Transverse colon (tissue), 4 donors: ENCODE measurements at regions not wholly inside any gene's neighbourhood (a gene's known extent, or its start where the extent isn't known, plus 50 kb on each side); places are given as distances from the start of the nearest gene placed in this dataset.

Source experiments
- DNase-seq: peaks from one replicate; pipeline ENCODE4 v3.0.0-alpha.2; 2019
- H3K27ac ChIP-seq, 4 donors: fragments of 200-600 bp; sonication (generic); 2 replicates each; pipeline ENCODE4 v1.5.1; 2016 to 2018; ENCODE audit warnings: inconsistent platforms in 4 of 4
- H3K27me3 ChIP-seq: fragments of 200-600 bp; sonication (generic); 2 replicates; pipeline ENCODE4 v1.5.1; 2017; ENCODE audit warnings: inconsistent platforms
- H3K36me3 ChIP-seq, 4 donors: fragments of 200-600 bp; sonication (generic); 2 replicates each; pipeline ENCODE4 v1.5.1; 2017 to 2019; ENCODE audit warnings: inconsistent platforms in 4 of 4
- H3K4me1 ChIP-seq, 4 donors: fragments of 200-600 bp; sonication (generic); 2 replicates each; pipeline ENCODE4 v1.5.1; 2017 to 2020; ENCODE audit warnings: inconsistent platforms in 4 of 4
- H3K4me3 ChIP-seq, 4 donors: fragments of 200-600 bp; sonication (generic); 1 replicate in 1 of 4; 2 replicates in 3 of 4; pipeline versions ENCODE4 v1.5.1 to v1.6.1; 2017 to 2019; ENCODE audit warnings: inconsistent platforms in 4 of 4
- H3K9me3 ChIP-seq, 2 donors: fragments of 200-600 bp; sonication (generic); 2 replicates each; pipeline ENCODE4 v1.5.1; 2017 to 2019; ENCODE audit warnings: inconsistent platforms in 2 of 2
- CTCF ChIP-seq, 5 experiments: fragments of 200-600 bp in 3 of 5; fragments of 450-650 bp in 2 of 5; sonication (generic) in 3 of 5; IDR thresholded peaks; 1 replicate in 2 of 5; 2 replicates in 3 of 5; pipeline ENCODE4 v1.5.1; 2016 to 2017; ENCODE audit warnings: antibody characterized with exemption in 5 of 5, inconsistent platforms in 3 of 5, mild to moderate bottlenecking in 2 of 5, moderate library complexity in 1 of 5
- EP300 ChIP-seq: sonication (generic); formaldehyde crosslinking; IDR thresholded peaks from one replicate; pipeline ENCODE4 v1.6.1; 2017; ENCODE audit warnings: antibody characterized with exemption, low read depth
- POLR2A ChIP-seq: fragments of 450-650 bp; IDR thresholded peaks from one replicate; pipeline ENCODE4 v1.6.1; 2016; ENCODE audit warnings: antibody characterized with exemption, mild to moderate bottlenecking, moderate library complexity
- POLR2AphosphoS5 ChIP-seq, 3 donors: sonication (generic); formaldehyde crosslinking; IDR thresholded peaks; one replicate each; pipeline ENCODE4 v1.6.1; 2016; ENCODE audit warnings: antibody characterized with exemption in 3 of 3
- WGBS, 2 donors: methylation state at CpG; one replicate each; pipeline ENCODE4 v1.1.5; 2018; ENCODE audit warnings: low coverage in 1 of 2; 5-methylcytosine and 5-hydroxymethylcytosine counted together
- in situ Hi-C, 4 donors: fragments of 200-750 bp; cut with MboI; loops; one replicate each; pipeline versions ENCODE4 v1.15.0 to v1.15.1; 2017; ENCODE audit warnings: low sequenced_read_pairs in 3 of 4, low pct_ligation_motif_present in 1 of 4, low pct_unique_long_range_greater_than_20kb in 1 of 4
- intact Hi-C: fragments of 100-400 bp; cut with DNase I; formaldehyde crosslinking; loops from one replicate; pipeline ENCODE4 v1.15.1; 2023; ENCODE audit warnings: low total_unique reads

- Histone ChIP-seq H3K27ac (no peak overlapping the region), H3K4me1 (no peaks in the 10 kb centered on the region), H3K4me3 (no peak overlapping the region), H3K9me3 (no peaks in the 10 kb centered on the region), H3K36me3 (no peaks in the 10 kb centered on the region), H3K27me3 (no peaks in the 10 kb centered on the region)
- no peak for DNase-seq
- 92 to 100% methylated on average over 1 to 5 of the region's 5 CpGs for WGBS, 2 donors
- intact Hi-C loops = no loop called here
- TF ChIP-seq EP300 (no peak), POLR2A (no peak), CTCF (IDR thresholded peaks at IDR 0.05) (no peak), POLR2AphosphoS5 (IDR thresholded peaks at IDR 0.05) (no peak)
- in situ Hi-C loops = loop anchor here (25.0 kb wide), 3 partner anchors 612 to 1037 kb away; no protein-coding TSS in a partner anchor
Observed at GRCh38 chr5:15023846-15024245, 152.3 kb upstream of the ANKH start.

GRCh38 chr5:15023266-15023665, 151.7 kb upstream of the ANKH start:
- DNase-seq = no peak
- Histone ChIP-seq H3K4me1 (no peaks in the 10 kb centered on the region), H3K4me3 (no peak overlapping the region), H3K36me3 (no peaks in the 10 kb centered on the region), H3K27me3 (no peaks in the 10 kb centered on the region), H3K27ac (no peak overlapping the region), H3K9me3 (no peaks in the 10 kb centered on the region)
- intact Hi-C loops (no loop called here), in situ Hi-C loops (loop anchor here (25.0 kb wide), 3 partner anchors 611 to 1036 kb away; no protein-coding TSS in a partner anchor)
- TF ChIP-seq POLR2A (no peak), CTCF (IDR thresholded peaks at IDR 0.05) (no peak), EP300 (no peak), POLR2AphosphoS5 (IDR thresholded peaks at IDR 0.05) (no peak)
- 80 to 100% methylated on average over 1 of the region's 1 CpG for WGBS, 2 donors

- intact Hi-C loops = no loop called here
- no peak overlapping the region for H3K27ac ChIP-seq
Observed at GRCh38 chr5:15021266-15022046, 149.9 kb upstream of the ANKH start.

GRCh38 chr5:15020736-15021135, 149.2 kb upstream of the ANKH start:
- no peaks in the 10 kb centered on the region for H3K27me3 ChIP-seq
- no peak overlapping the region for H3K4me3 ChIP-seq
- H3K9me3 ChIP-seq = no peaks in the 10 kb centered on the region
- H3K27ac ChIP-seq = no peak overlapping the region
- H3K4me1 ChIP-seq = no peaks in the 10 kb centered on the region
- intact Hi-C loops (no loop called here), in situ Hi-C loops (loop anchor here (25.0 kb wide), 3 partner anchors 608 to 1033 kb away; no protein-coding TSS in a partner anchor)
- WGBS, 2 donors = 83 to 90% methylated on average over 2 to 3 of the region's 3 CpGs
- no peak for DNase-seq
- TF ChIP-seq POLR2A = no peak
- no peak for TF ChIP-seq EP300
- no peak for TF ChIP-seq CTCF (IDR thresholded peaks at IDR 0.05)
- TF ChIP-seq POLR2AphosphoS5 (IDR thresholded peaks at IDR 0.05) = no peak
- no peaks in the 10 kb centered on the region for H3K36me3 ChIP-seq

More at GRCh38 chr5:15021266-15022046, 149.9 kb upstream of the ANKH start:
- Histone ChIP-seq H3K27me3 (no peaks in the 10 kb centered on the region), H3K4me3 (no peak overlapping the region), H3K36me3 (no peaks in the 10 kb centered on the region), H3K4me1 (no peaks in the 10 kb centered on the region), H3K9me3 (no peaks in the 10 kb centered on the region)
- in situ Hi-C loops = loop anchor here (25.0 kb wide), 3 partner anchors 609 to 1034 kb away; no protein-coding TSS in a partner anchor
- WGBS, 2 donors = 74 to 76% methylated on average over 3 to 8 of the region's 8 CpGs
- TF ChIP-seq POLR2A (no peak), CTCF (IDR thresholded peaks at IDR 0.05) (no peak), POLR2AphosphoS5 (IDR thresholded peaks at IDR 0.05) (no peak), EP300 (no peak)
- no peak for DNase-seq
